DMS153 (cell line): ENCODE measurements at regions not wholly inside any gene's neighbourhood (a gene's known extent, or its start where the extent isn't known, plus 50 kb on each side); places are given as distances from the start of the nearest gene placed in this dataset.

Source experiments
- DNase-seq: peaks from one replicate; lab custom pipeline; 2025; lab: John Stamatoyannopoulos, UW

GRCh38 chr1:82491301-82492048 is 690.7 kb downstream of the ADGRL2 start:
- no peak for DNase-seq

GRCh38 chr1:82487778-82488177 is 687.0 kb downstream of the ADGRL2 start:
- no peak for DNase-seq

GRCh38 chr1:82486969-82487368 is 686.2 kb downstream of the ADGRL2 start:
- DNase-seq: no peak

- DNase-seq: no peak
Observed at GRCh38 chr1:82486468-82486867, 685.7 kb downstream of the ADGRL2 start.

- no peak for DNase-seq
Observed at GRCh38 chr1:82485591-82486369, 685.0 kb downstream of the ADGRL2 start.

- no peak for DNase-seq
Observed at GRCh38 chr1:82483146-82483545, 682.4 kb downstream of the ADGRL2 start.

GRCh38 chr1:82478916-82479315 is 678.2 kb downstream of the ADGRL2 start:
- DNase-seq: no peak

- DNase-seq: no peak
Observed at GRCh38 chr1:82472489-82473131, 671.9 kb downstream of the ADGRL2 start.

- DNase-seq: no peak
Observed at GRCh38 chr1:82466891-82467290, 666.2 kb downstream of the ADGRL2 start.

- no peak for DNase-seq
Observed at GRCh38 chr1:82466416-82466815, 665.7 kb downstream of the ADGRL2 start.

- no peak for DNase-seq
Observed at GRCh38 chr1:82465024-82465423, 664.3 kb downstream of the ADGRL2 start.

- peak; percentile 75 for DNase-seq
Observed at GRCh38 chr1:82464362-82465001, 663.7 kb downstream of the ADGRL2 start.

- DNase-seq: no peak
Observed at GRCh38 chr1:82463951-82464350, 663.2 kb downstream of the ADGRL2 start.

GRCh38 chr1:82462366-82462765 is 661.6 kb downstream of the ADGRL2 start:
- DNase-seq: no peak

GRCh38 chr1:82455342-82455741 is 654.6 kb downstream of the ADGRL2 start:
- no peak for DNase-seq

- no peak for DNase-seq
Observed at GRCh38 chr1:82454431-82454830, 653.7 kb downstream of the ADGRL2 start.

GRCh38 chr1:82453511-82454185 is 652.9 kb downstream of the ADGRL2 start:
- DNase-seq: no peak

GRCh38 chr1:82452096-82452495 is 651.4 kb downstream of the ADGRL2 start:
- no peak for DNase-seq

GRCh38 chr1:82451191-82451590 is 650.5 kb downstream of the ADGRL2 start:
- DNase-seq: no peak

- DNase-seq: no peak
Observed at GRCh38 chr1:82449506-82450057, 648.8 kb downstream of the ADGRL2 start.

GRCh38 chr1:82446955-82447354 is 646.2 kb downstream of the ADGRL2 start:
- no peak for DNase-seq

GRCh38 chr1:82446236-82446635 is 645.5 kb downstream of the ADGRL2 start:
- DNase-seq: no peak
